NB4 (cell line): ENCODE measurements at regions not wholly inside any gene's neighbourhood (a gene's known extent, or its start where the extent isn't known, plus 50 kb on each side); places are given as distances from the start of the nearest gene placed in this dataset.
A peak's percentile ranks its signal among the peaks of the same experiment; 100 is the strongest.

Source experiments
- DNase-seq: peaks from one replicate; pipeline ENCODE4 v3.0.0; 2010; ENCODE audit warnings: low read depth
- H3K4me3 ChIP-seq: one replicate; pipeline ENCODE4 v1.5.1; 2011; ENCODE audit warnings: mild to moderate bottlenecking, low read depth, low read length, moderate library complexity
- CTCF ChIP-seq: IDR thresholded peaks from one replicate; pipeline ENCODE4 v1.5.1; 2012; ENCODE audit warnings: low read depth, low read length
- MYC ChIP-seq: IDR thresholded peaks from 2 replicates; pipeline ENCODE4 v1.6.1; 2011; ENCODE audit warnings: low read depth, low read length
- POLR2A ChIP-seq: IDR thresholded peaks from 2 replicates; pipeline ENCODE4 v1.6.1; 2011; ENCODE audit warnings: mild to moderate bottlenecking; ENCODE audit not compliant: insufficient read length; ENCODE audit errors: extremely low read depth
- TF ChIP-seq, protein P1 (sequence below): IDR thresholded peaks from 2 replicates; pipeline ENCODE4 v1.6.1; 2011; ENCODE audit warnings: low read depth, low read length

DNA sequence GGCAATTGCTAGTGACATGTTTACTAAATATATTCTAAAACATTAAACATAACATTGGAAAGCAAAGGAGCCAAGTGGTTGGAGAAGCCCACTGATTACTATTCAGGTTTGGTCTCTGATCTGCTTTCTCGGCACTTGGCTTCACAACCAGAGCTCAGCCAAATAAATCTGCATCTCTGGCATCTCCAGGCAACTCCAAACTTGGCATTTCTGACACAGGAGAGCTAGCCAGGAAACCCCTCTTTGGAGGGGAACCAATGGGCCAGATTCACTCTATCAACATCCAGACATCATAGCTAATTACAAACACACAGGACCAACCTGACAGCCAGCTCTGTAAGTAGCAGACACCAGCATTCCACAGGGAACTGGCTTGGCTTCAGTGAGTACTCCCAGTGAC lies 150.3 kb upstream of the ETAA1 start:
- no peak for DNase-seq
- TF ChIP-seq, protein P1, sequence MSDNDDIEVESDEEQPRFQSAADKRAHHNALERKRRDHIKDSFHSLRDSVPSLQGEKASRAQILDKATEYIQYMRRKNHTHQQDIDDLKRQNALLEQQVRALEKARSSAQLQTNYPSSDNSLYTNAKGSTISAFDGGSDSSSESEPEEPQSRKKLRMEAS = no peak
- TF ChIP-seq POLR2A (no peak), MYC (no peak), CTCF (no peak)
- no peak overlapping the region for H3K4me3 ChIP-seq

DNA sequence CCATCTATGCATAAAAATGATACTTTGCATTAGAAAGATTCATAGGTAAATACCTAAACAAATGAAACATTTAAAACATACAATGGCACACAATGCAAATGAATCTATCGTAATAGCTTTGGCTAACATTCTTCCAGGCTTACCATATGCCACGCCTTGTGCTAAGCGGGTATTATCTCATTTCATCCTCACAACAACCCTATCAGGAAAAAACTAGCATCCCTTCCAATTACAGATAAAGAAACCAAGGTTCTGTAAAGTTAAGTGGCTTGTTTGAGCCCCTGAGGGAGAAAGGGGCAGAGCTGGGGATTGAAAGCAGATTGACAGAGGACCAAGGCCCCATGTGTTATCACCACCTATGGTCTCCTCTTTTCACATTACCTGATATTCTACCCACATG lies 145.4 kb upstream of the ETAA1 start:
- no peak overlapping the region for H3K4me3 ChIP-seq
- TF ChIP-seq MYC (no peak), CTCF (no peak), POLR2A (no peak)
- TF ChIP-seq, protein P1 = no peak
- DNase-seq = no peak

- TF ChIP-seq POLR2A (no peak), MYC (no peak), CTCF (no peak)
- TF ChIP-seq, protein P1 = no peak
- H3K4me3 ChIP-seq = no peak overlapping the region
- peak; percentile 26 for DNase-seq
These were observed 141.1 kb upstream of the ETAA1 start for GRCh38 chr2:67255933-67256615.

DNA sequence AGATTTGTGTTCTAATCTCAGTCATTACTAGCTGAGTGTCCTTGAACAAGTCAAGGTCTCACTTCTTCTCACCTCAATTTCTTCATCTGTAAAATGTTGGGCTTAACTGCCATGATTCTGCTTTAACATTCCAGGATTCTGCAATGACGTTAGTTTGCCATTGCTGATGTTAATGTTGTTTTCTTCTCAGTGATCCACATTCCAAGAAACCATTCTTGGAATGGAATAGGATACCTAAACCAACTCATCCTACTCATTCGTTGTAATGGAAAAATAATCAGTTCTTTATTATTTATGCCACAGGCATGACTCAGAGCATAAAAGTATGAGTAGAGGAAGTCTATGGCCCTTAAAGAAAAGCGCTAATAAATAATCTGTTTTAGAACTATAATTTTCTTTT lies 140.2 kb upstream of the ETAA1 start:
- TF ChIP-seq CTCF (no peak), MYC (no peak), POLR2A (no peak)
- TF ChIP-seq, protein P1 = no peak
- H3K4me3 ChIP-seq = no peak overlapping the region
- DNase-seq = no peak

- H3K4me3 ChIP-seq = no peak overlapping the region
- TF ChIP-seq MYC (no peak), CTCF (no peak), POLR2A (no peak)
- TF ChIP-seq, protein P1 = no peak
- no peak for DNase-seq
These were observed 139.0 kb upstream of the ETAA1 start for GRCh38 chr2:67258122-67258521.
